Neural progenitor cell (in vitro differentiated cells): ENCODE measurements at regions not wholly inside any gene's neighbourhood (a gene's known extent, or its start where the extent isn't known, plus 50 kb on each side); places are given as distances from the start of the nearest gene placed in this dataset.

Experiments used
- DNase-seq: peaks from one replicate; pipeline ENCODE4 v3.0.0-alpha.2; 2016; ENCODE audit warnings: low spot score
- H2AFZ ChIP-seq: fragments of 200-600 bp; sonication (generic); replicated peaks from 2 replicates; pipeline ENCODE4 v1.6.1; 2016; ENCODE audit warnings: antibody characterized with exemption
- H3F3A ChIP-seq: fragments of 200-600 bp; sonication (generic); 2 replicates; pipeline ENCODE4 v1.6.1; 2016; ENCODE audit warnings: antibody characterized with exemption, low read depth
- H3K27ac ChIP-seq: fragments of 200-600 bp; sonication (generic); 2 replicates; pipeline ENCODE4 v1.5.1; 2016; ENCODE audit warnings: mild to moderate bottlenecking
- H3K27me3 ChIP-seq: fragments of 200-600 bp; sonication (generic); 2 replicates; pipeline ENCODE4 v1.6.1; 2016; ENCODE audit warnings: mild to moderate bottlenecking, moderate library complexity
- H3K36me3 ChIP-seq: fragments of 200-600 bp; sonication (generic); 2 replicates; pipeline ENCODE4 v1.5.1; 2016
- H3K4me1 ChIP-seq: fragments of 200-600 bp; sonication (generic); 2 replicates; pipeline ENCODE4 v1.6.1; 2016; ENCODE audit warnings: mixed run types
- H3K4me2 ChIP-seq: fragments of 200-600 bp; sonication (generic); 2 replicates; pipeline ENCODE4 v1.6.1; 2016
- H3K4me3 ChIP-seq: fragments of 200-600 bp; sonication (generic); 2 replicates; pipeline ENCODE4 v1.5.1; 2016
- H3K79me2 ChIP-seq: fragments of 200-600 bp; sonication (generic); 2 replicates; pipeline ENCODE4 v1.6.1; 2016; ENCODE audit warnings: low read depth
- H3K9ac ChIP-seq: fragments of 200-600 bp; sonication (generic); 2 replicates; pipeline ENCODE4 v1.6.1; 2016
- H3K9me3 ChIP-seq: fragments of 200-600 bp; sonication (generic); 2 replicates; pipeline ENCODE4 v1.5.1; 2016; ENCODE audit warnings: low read depth
- H4K20me1 ChIP-seq: fragments of 200-600 bp; sonication (generic); 2 replicates; pipeline ENCODE4 v1.6.1; 2016; ENCODE audit warnings: low read depth
- H3K27ac Mint-ChIP-seq: 3 replicates; pipeline ENCODE4 v1.8.0; 2021; ENCODE audit warnings: mixed read lengths
- H3K27me3 Mint-ChIP-seq: 2 replicates; pipeline ENCODE4 v1.8.0; 2022; ENCODE audit warnings: low read depth, mild to moderate bottlenecking, inconsistent platforms, moderate library complexity, mixed read lengths; ENCODE audit not compliant: insufficient read depth
- H3K36me3 Mint-ChIP-seq: 3 replicates; pipeline ENCODE4 v1.8.0; 2021; ENCODE audit warnings: mixed read lengths
- H3K4me1 Mint-ChIP-seq: 3 replicates; pipeline ENCODE4 v1.8.0; 2021; ENCODE audit warnings: mixed read lengths
- H3K4me3 Mint-ChIP-seq: 3 replicates; pipeline ENCODE4 v1.8.0; 2021; ENCODE audit warnings: mild to moderate bottlenecking, moderate library complexity, mixed read lengths
- H3K9me3 Mint-ChIP-seq: 3 replicates; pipeline ENCODE4 v1.8.0; 2020; ENCODE audit warnings: mixed read lengths
- CTCF ChIP-seq: fragments of 200-600 bp; sonication (generic); IDR thresholded peaks from 2 replicates; pipeline ENCODE4 v1.5.1; 2017; ENCODE audit warnings: antibody characterized with exemption, mild to moderate bottlenecking
- EZH2 ChIP-seq: fragments of 200-600 bp; sonication (generic); IDR thresholded peaks from 2 replicates; pipeline ENCODE4 v1.6.1; 2017; ENCODE audit warnings: antibody characterized with exemption, mild to moderate bottlenecking, moderate library complexity
- EZH2phosphoT487 ChIP-seq: fragments of 200-600 bp; sonication (generic); IDR thresholded peaks from 2 replicates; pipeline ENCODE4 v1.6.1; 2017; ENCODE audit warnings: antibody characterized with exemption

- peaks cover 1% of the 10 kb centered on the region for H3K27me3 Mint-ChIP-seq
- H3K9me3 Mint-ChIP-seq: peaks cover 4% of the 10 kb centered on the region
These were observed 79.7 kb downstream of the SALL1 start for GRCh38 chr16:51071326-51071725.

GRCh38 chr16:51067352-51067751, 83.7 kb downstream of the SALL1 start:
- Histone ChIP-seq H3K36me3 (no peaks in the 10 kb centered on the region), H3F3A (no peaks in the 10 kb centered on the region), H3K9me3 (no peaks in the 10 kb centered on the region), H3K79me2 (no peaks in the 10 kb centered on the region), H3K4me2 (no peak overlapping the region), H3K4me3 (no peak overlapping the region), H3K9ac (no peak overlapping the region), H3K27me3 (no peaks in the 10 kb centered on the region), H2AFZ (no peak overlapping the region), H3K27ac (no peak overlapping the region), H4K20me1 (no peaks in the 10 kb centered on the region), H3K4me1 (peaks cover 6% of the 10 kb centered on the region)
- no peak overlapping the region for H3K27ac Mint-ChIP-seq
- no peaks in the 10 kb centered on the region for H3K36me3 Mint-ChIP-seq
- TF ChIP-seq EZH2 (no peak), CTCF (no peak), EZH2phosphoT487 (no peak)
- H3K9me3 Mint-ChIP-seq: no peaks in the 10 kb centered on the region
- H3K4me1 Mint-ChIP-seq: peaks cover 17% of the 10 kb centered on the region
- no peaks in the 10 kb centered on the region for H3K27me3 Mint-ChIP-seq
- DNase-seq: no peak
- H3K4me3 Mint-ChIP-seq: no peak overlapping the region

More at GRCh38 chr16:51071326-51071725, 79.7 kb downstream of the SALL1 start:
- no peak overlapping the region for H2AFZ ChIP-seq
- H3K9me3 ChIP-seq: no peaks in the 10 kb centered on the region
- no peaks in the 10 kb centered on the region for H3K36me3 ChIP-seq
- H3K79me2 ChIP-seq: no peaks in the 10 kb centered on the region
- TF ChIP-seq EZH2phosphoT487 (no peak), CTCF (no peak), EZH2 (no peak)
- no peak overlapping the region for H3K27ac ChIP-seq
- H3F3A ChIP-seq: no peaks in the 10 kb centered on the region
- Mint-ChIP-seq H3K4me3 (no peak overlapping the region), H3K4me1 (peaks cover 26% of the 10 kb centered on the region), H3K27ac (no peak overlapping the region), H3K36me3 (no peaks in the 10 kb centered on the region)
- DNase-seq: no peak
- H3K4me3 ChIP-seq: no peak overlapping the region
- no peak overlapping the region for H3K4me2 ChIP-seq
- peaks cover 13% of the 10 kb centered on the region for H3K4me1 ChIP-seq
- H4K20me1 ChIP-seq: no peaks in the 10 kb centered on the region
- H3K9ac ChIP-seq: no peak overlapping the region
- no peaks in the 10 kb centered on the region for H3K27me3 ChIP-seq

- H3K4me1 Mint-ChIP-seq: no peaks in the 10 kb centered on the region
- DNase-seq: no peak
- TF ChIP-seq EZH2: no peak
These were observed 89.0 kb downstream of the SALL1 start for GRCh38 chr16:51062039-51062438.

GRCh38 chr16:51061328-51061727, 89.7 kb downstream of the SALL1 start:
- Histone ChIP-seq H3K79me2 (no peaks in the 10 kb centered on the region), H3K36me3 (no peaks in the 10 kb centered on the region), H4K20me1 (no peaks in the 10 kb centered on the region), H3F3A (no peaks in the 10 kb centered on the region), H3K27me3 (no peaks in the 10 kb centered on the region), H2AFZ (no peak overlapping the region), H3K4me3 (no peak overlapping the region), H3K9me3 (no peaks in the 10 kb centered on the region), H3K9ac (no peak overlapping the region), H3K27ac (no peak overlapping the region), H3K4me2 (no peak overlapping the region), H3K4me1 (no peaks in the 10 kb centered on the region)
- Mint-ChIP-seq H3K4me3 (no peak overlapping the region), H3K27me3 (peaks cover 4% of the 10 kb centered on the region), H3K27ac (no peak overlapping the region), H3K4me1 (no peaks in the 10 kb centered on the region), H3K36me3 (no peaks in the 10 kb centered on the region), H3K9me3 (no peaks in the 10 kb centered on the region)
- no peak for DNase-seq
- no peak for TF ChIP-seq EZH2
- TF ChIP-seq CTCF: no peak
- no peak for TF ChIP-seq EZH2phosphoT487

More at GRCh38 chr16:51062039-51062438, 89.0 kb downstream of the SALL1 start:
- Mint-ChIP-seq H3K27me3 (peaks cover 4% of the 10 kb centered on the region), H3K9me3 (no peaks in the 10 kb centered on the region), H3K36me3 (no peaks in the 10 kb centered on the region), H3K4me3 (no peak overlapping the region), H3K27ac (no peak overlapping the region)
- no peak overlapping the region for H3K9ac ChIP-seq
- no peak overlapping the region for H3K4me3 ChIP-seq
- no peaks in the 10 kb centered on the region for H3F3A ChIP-seq
- H3K4me1 ChIP-seq: no peaks in the 10 kb centered on the region
- H2AFZ ChIP-seq: no peak overlapping the region
- no peaks in the 10 kb centered on the region for H3K27me3 ChIP-seq
- H4K20me1 ChIP-seq: no peaks in the 10 kb centered on the region
- H3K79me2 ChIP-seq: no peaks in the 10 kb centered on the region
- no peaks in the 10 kb centered on the region for H3K36me3 ChIP-seq
- no peak overlapping the region for H3K27ac ChIP-seq
- no peaks in the 10 kb centered on the region for H3K9me3 ChIP-seq
- no peak overlapping the region for H3K4me2 ChIP-seq
